SH-SY5Y (cell line): ENCODE measurements at regions not wholly inside any gene's neighbourhood (a gene's known extent, or its start where the extent isn't known, plus 50 kb on each side); places are given as distances from the start of the nearest gene placed in this dataset.

Experiments used
- GATA2 ChIP-seq: IDR thresholded peaks from 2 replicates; pipeline ENCODE4 v1.6.1; 2011; ENCODE audit warnings: mild to moderate bottlenecking, low read depth, low read length
- GATA3 ChIP-seq: IDR thresholded peaks from 2 replicates; pipeline ENCODE4 v1.6.1; 2011; ENCODE audit warnings: low read depth, mild to moderate bottlenecking, low read length, moderate library complexity

- TF ChIP-seq GATA2 (no peak), GATA3 (no peak)
Measured at GRCh38 chr1:185498207-185498606, 181.2 kb upstream of the IVNS1ABP start.
